ENCODE measurements at regions not wholly inside any gene's neighbourhood (a gene's known extent, or its start where the extent isn't known, plus 50 kb on each side); places are given as distances from the start of the nearest gene placed in this dataset.

- TF ChIP-seq, protein P1, sequence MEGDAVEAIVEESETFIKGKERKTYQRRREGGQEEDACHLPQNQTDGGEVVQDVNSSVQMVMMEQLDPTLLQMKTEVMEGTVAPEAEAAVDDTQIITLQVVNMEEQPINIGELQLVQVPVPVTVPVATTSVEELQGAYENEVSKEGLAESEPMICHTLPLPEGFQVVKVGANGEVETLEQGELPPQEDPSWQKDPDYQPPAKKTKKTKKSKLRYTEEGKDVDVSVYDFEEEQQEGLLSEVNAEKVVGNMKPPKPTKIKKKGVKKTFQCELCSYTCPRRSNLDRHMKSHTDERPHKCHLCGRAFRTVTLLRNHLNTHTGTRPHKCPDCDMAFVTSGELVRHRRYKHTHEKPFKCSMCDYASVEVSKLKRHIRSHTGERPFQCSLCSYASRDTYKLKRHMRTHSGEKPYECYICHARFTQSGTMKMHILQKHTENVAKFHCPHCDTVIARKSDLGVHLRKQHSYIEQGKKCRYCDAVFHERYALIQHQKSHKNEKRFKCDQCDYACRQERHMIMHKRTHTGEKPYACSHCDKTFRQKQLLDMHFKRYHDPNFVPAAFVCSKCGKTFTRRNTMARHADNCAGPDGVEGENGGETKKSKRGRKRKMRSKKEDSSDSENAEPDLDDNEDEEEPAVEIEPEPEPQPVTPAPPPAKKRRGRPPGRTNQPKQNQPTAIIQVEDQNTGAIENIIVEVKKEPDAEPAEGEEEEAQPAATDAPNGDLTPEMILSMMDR (IDR thresholded peaks at IDR 0.05; ENCODE audit: insufficient read depth, low read length, missing control alignments) = no peak
- ChIA-PET CTCF (no interaction called here), POLR2A (no interaction called here)
- H3K4me3 ChIP-seq (ENCODE audit: low read depth, low read length) = no peak overlapping the region
- DNase-seq (ENCODE audit: low read depth, low spot score) = no peak
Measured at GRCh38 chr4:155552180-155552579, 114.5 kb upstream of the GUCY1A1 start.

DNA sequence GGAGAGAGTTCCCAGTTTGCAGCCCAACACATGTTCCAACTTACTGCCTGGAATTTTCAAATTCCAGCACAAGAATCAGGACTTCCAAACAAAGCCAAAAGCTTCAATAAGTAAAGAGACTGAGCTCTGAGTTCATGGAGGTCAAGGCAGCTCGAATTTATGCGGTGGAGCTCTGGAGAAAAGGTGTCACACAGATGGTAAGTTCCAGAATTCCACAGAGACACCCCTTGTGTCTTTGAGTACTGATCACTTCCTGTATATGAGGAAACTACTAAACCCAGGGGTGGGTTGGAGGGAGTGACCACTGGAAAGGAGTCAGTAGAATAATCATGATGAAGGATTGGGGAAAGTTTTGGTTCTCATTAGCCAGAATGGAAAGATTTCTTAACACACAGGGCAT, 118.5 kb upstream of the GUCY1A1 start:
- ChIA-PET POLR2A (no interaction called here), CTCF (no interaction called here)
- TF ChIP-seq, protein P1 (IDR thresholded peaks at IDR 0.05; ENCODE audit: insufficient read depth, low read length, missing control alignments) = no peak
- no peak for DNase-seq (ENCODE audit: low read depth, low spot score)
- H3K4me3 ChIP-seq (ENCODE audit: low read depth, low read length) = no peak overlapping the region

DNA sequence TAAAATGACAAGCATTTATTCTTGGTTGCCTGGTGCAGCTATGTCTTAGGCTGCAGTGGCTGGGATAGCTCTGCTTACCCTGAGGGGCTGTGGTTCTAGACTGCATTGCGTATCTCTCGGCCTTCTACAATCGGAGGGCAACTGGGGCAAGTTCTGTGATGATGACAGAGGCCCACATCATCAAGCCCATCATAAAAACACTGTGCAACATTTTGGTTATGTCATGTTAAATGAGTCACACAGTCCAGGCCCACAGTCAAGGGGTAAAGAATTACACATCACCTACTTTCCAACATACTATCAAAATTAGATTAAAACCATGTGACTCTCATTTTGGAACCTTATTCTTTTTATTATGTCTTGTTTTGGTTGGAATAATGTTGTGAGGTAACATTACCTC, 120.2 kb upstream of the GUCY1A1 start:
- TF ChIP-seq, protein P1 (IDR thresholded peaks at IDR 0.05; ENCODE audit: insufficient read depth, low read length, missing control alignments) = no peak
- POLR2A ChIA-PET = no interaction called here
- CTCF ChIA-PET = no interaction called here
- H3K4me3 ChIP-seq (ENCODE audit: low read depth, low read length) = no peak overlapping the region
- no peak for DNase-seq (ENCODE audit: low read depth, low spot score)

DNA sequence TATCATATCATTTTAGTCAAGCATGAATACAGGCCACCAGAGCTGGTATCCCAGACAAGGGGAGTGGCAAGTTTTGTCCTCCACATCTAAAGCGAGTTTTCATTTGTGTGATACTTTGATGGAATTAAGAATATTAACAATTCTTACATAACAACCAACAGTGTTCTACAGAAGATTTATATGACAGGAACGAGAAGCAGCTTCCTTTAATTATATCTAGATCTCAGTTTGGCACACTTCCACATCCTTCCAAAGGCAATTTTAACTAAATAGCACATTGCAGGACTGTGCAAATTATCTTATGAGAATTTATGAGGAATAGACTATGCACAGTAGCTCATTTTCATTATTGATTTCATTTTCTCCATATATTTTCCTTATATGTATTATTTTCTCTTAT, 121.2 kb upstream of the GUCY1A1 start:
- no peak for DNase-seq (ENCODE audit: low read depth, low spot score)
- ChIA-PET POLR2A (no interaction called here), CTCF (no interaction called here)
- TF ChIP-seq, protein P1 (IDR thresholded peaks at IDR 0.05; ENCODE audit: insufficient read depth, low read length, missing control alignments) = no peak
- no peak overlapping the region for H3K4me3 ChIP-seq (ENCODE audit: low read depth, low read length)

DNA sequence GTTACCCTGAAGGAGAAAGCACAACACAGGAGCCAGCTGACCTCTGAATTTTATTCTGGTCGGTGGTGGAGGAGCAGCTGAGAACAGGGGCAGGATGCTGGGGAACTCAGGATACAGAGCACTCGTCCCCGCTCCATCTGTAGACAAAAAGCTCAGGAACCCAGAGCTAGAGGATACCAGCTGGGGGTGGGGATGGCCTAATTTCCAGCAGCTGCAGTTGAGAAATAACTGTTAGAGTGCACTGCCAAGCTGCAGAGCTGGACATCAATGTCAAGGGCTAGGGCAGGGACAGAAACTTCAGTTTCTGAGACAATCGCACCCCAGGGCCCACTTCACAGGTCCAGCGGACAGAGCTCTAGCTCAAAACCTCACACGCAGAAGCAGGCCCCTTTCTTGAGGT, 122.1 kb upstream of the GUCY1A1 start:
- TF ChIP-seq, protein P1 (IDR thresholded peaks at IDR 0.05; ENCODE audit: insufficient read depth, low read length, missing control alignments) = no peak
- H3K4me3 ChIP-seq (ENCODE audit: low read depth, low read length) = no peak overlapping the region
- POLR2A ChIA-PET = no interaction called here
- CTCF ChIA-PET = no interaction called here
- no peak for DNase-seq (ENCODE audit: low read depth, low spot score)

DNA sequence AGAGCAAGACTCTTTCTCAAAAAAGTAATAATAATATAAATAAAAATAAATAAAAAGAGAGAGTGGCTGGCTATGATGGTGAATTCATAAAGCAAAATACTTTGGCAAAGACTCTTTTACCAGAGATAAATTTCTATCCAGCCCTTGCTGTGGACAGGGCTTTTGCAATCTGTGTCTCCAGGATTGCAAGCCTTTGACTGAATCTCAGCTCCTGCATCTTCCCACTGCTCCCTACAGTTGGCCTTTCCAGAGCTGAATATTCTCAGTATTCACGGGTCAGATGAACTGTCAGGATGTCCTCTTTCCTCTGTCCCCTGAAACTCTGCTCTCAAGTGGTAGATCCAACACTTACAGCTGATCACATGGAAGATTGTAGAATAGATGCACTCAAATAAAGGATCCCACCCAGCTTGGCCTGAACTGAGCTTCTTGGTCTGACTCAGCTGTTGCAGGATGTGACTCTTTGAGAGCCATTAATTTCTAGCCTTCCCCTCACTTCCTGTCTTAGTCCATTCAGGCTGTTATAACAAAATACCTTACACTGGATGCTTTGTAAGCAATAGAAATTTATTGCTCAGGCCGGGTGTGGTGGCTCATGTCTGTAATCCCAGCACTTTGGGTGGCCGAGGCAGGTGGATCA, 123.4 kb upstream of the GUCY1A1 start:
- no peak for DNase-seq (ENCODE audit: low read depth, low spot score)
- TF ChIP-seq, protein P1 (IDR thresholded peaks at IDR 0.05; ENCODE audit: insufficient read depth, low read length, missing control alignments) = no peak
- ChIA-PET POLR2A (no interaction called here), CTCF (no interaction called here)
- H3K4me3 ChIP-seq (ENCODE audit: low read depth, low read length) = no peak overlapping the region
